ENCODE measurements at regions not wholly inside any gene's neighbourhood (a gene's known extent, or its start where the extent isn't known, plus 50 kb on each side); places are given as distances from the start of the nearest gene placed in this dataset.

- no peak overlapping the region for H3K27ac ChIP-seq
- no peak for TF ChIP-seq CTCF (IDR thresholded peaks at IDR 0.05)
- DNase-seq (ENCODE audit: low spot score), result no peak
- no peak overlapping the region for H3K4me3 ChIP-seq
These were observed 293.9 kb downstream of the BAMBI start for GRCh38 chr10:28971255-28971654.

GRCh38 chr10:28971764-28972163 is 294.4 kb downstream of the BAMBI start:
- no peak for TF ChIP-seq CTCF (IDR thresholded peaks at IDR 0.05)

GRCh38 chr10:28973309-28973972 is 296.1 kb downstream of the BAMBI start:
- TF ChIP-seq CTCF (IDR thresholded peaks at IDR 0.05), result no peak
- Histone ChIP-seq H3K27ac (no peak overlapping the region), H3K4me3 (no peak overlapping the region)
- DNase-seq (ENCODE audit: low spot score), result no peak

More at GRCh38 chr10:28971764-28972163, 294.4 kb downstream of the BAMBI start:
- DNase-seq (ENCODE audit: low spot score), result no peak
- Histone ChIP-seq H3K27ac (no peak overlapping the region), H3K4me3 (no peak overlapping the region)

GRCh38 chr10:28975891-28976531 is 298.7 kb downstream of the BAMBI start:
- no peak for TF ChIP-seq CTCF (IDR thresholded peaks at IDR 0.05)
- Histone ChIP-seq H3K27ac (no peak overlapping the region), H3K4me3 (no peak overlapping the region)
- DNase-seq (ENCODE audit: low spot score), result no peak

GRCh38 chr10:28977518-28977917 is 300.2 kb downstream of the BAMBI start:
- DNase-seq (ENCODE audit: low spot score), result no peak
- Histone ChIP-seq H3K4me3 (no peak overlapping the region), H3K27ac (no peak overlapping the region)
- TF ChIP-seq CTCF (IDR thresholded peaks at IDR 0.05), result no peak

- no peak for DNase-seq (ENCODE audit: low spot score)
- TF ChIP-seq CTCF (IDR thresholded peaks at IDR 0.05), result no peak
- Histone ChIP-seq H3K27ac (no peak overlapping the region), H3K4me3 (no peak overlapping the region)
These were observed 302.9 kb downstream of the BAMBI start for GRCh38 chr10:28980264-28980663.

- Histone ChIP-seq H3K27ac (no peak overlapping the region), H3K4me3 (no peak overlapping the region)
- no peak for TF ChIP-seq CTCF (IDR thresholded peaks at IDR 0.05)
- DNase-seq (ENCODE audit: low spot score), result no peak
These were observed 303.7 kb downstream of the BAMBI start for GRCh38 chr10:28981007-28981406.
